OCI-LY7 (cell line): ENCODE measurements at regions not wholly inside any gene's neighbourhood (a gene's known extent, or its start where the extent isn't known, plus 50 kb on each side); places are given as distances from the start of the nearest gene placed in this dataset.

Experiments
- BruUV-seq: library from RNA; stranded (reverse); fragments of 400-500 nt; replicated peaks from 2 replicates; lab custom pipeline; 2021; lab: Mats Ljungman, UMichigan
- CTCF ChIA-PET: fragments of 300-600 bp; sonication (Branson Sonifier 250); formaldehyde crosslinking; loops from one replicate; lab custom pipeline; 2022; ENCODE audit warnings: antibody characterized with exemption; ENCODE audit not compliant: unreplicated experiment; lab: Charles Lee
- POLR2A ChIA-PET: fragments of 300-600 bp; sonication (Branson Sonifier 250); formaldehyde crosslinking; loops from one replicate; lab custom pipeline; 2022; ENCODE audit warnings: antibody characterized with exemption; lab: Charles Lee
- DNase-seq: peaks from one replicate; pipeline ENCODE4 v3.0.0-alpha.2; 2015; ENCODE audit warnings: low spot score
- H2AFZ ChIP-seq: fragments of 200-600 bp; sonication (generic), shearing (Covaris generic); 2 replicates; pipeline ENCODE4 v1.6.1; 2014; ENCODE audit warnings: mild to moderate bottlenecking, antibody characterized with exemption, low read length, moderate library complexity
- H3K27ac ChIP-seq: fragments of 200-600 bp; sonication (generic); 2 replicates; pipeline ENCODE4 v1.5.1; 2014; ENCODE audit warnings: mixed run types, low read depth, mild to moderate bottlenecking, moderate library complexity, low read length, inconsistent platforms; ENCODE audit not compliant: poor library complexity, severe bottlenecking
- H3K36me3 ChIP-seq: fragments of 200-600 bp; sonication (generic); 2 replicates; pipeline ENCODE4 v1.6.1; 2014; ENCODE audit warnings: mild to moderate bottlenecking, antibody characterized with exemption, low read length, moderate library complexity, mixed read lengths; ENCODE audit not compliant: insufficient read depth
- H3K4me1 ChIP-seq: fragments of 200-600 bp; sonication (generic); 2 replicates; pipeline ENCODE4 v1.5.1; 2014; ENCODE audit warnings: mild to moderate bottlenecking, low read length; ENCODE audit not compliant: insufficient read depth, poor library complexity, severe bottlenecking
- H3K4me2 ChIP-seq: fragments of 200-600 bp; sonication (generic); 2 replicates; pipeline ENCODE4 v1.6.1; 2014; ENCODE audit warnings: mild to moderate bottlenecking, low read length
- H3K4me3 ChIP-seq: fragments of 200-600 bp; sonication (generic); 2 replicates; pipeline ENCODE4 v1.5.1; 2014; ENCODE audit warnings: mild to moderate bottlenecking, low read depth, low read length; ENCODE audit not compliant: poor library complexity, severe bottlenecking
- H3K79me2 ChIP-seq: fragments of 200-600 bp; sonication (generic); 2 replicates; pipeline ENCODE4 v1.6.1; 2016; ENCODE audit warnings: low read depth, mild to moderate bottlenecking, low read length, moderate library complexity, mixed read lengths; ENCODE audit not compliant: insufficient read depth
- H3K9me2 ChIP-seq: fragments of 200-600 bp; sonication (generic); 2 replicates; pipeline ENCODE4 v1.6.1; 2016; ENCODE audit warnings: mild to moderate bottlenecking, low read length, mixed read lengths; ENCODE audit not compliant: insufficient read depth
- H3K9me3 ChIP-seq: fragments of 200-600 bp; sonication (generic); 2 replicates; pipeline ENCODE4 v1.6.1; 2014; ENCODE audit warnings: mild to moderate bottlenecking, mixed run types, low read length, mixed read lengths
- H4K20me1 ChIP-seq: fragments of 200-600 bp; sonication (generic); 2 replicates; pipeline ENCODE4 v1.6.1; 2014; ENCODE audit warnings: mild to moderate bottlenecking, antibody characterized with exemption, low read length, moderate library complexity, mixed read lengths; ENCODE audit not compliant: insufficient read depth
- CTCF ChIP-seq: fragments of 200-600 bp; sonication (generic); conservative IDR thresholded peaks from 2 replicates; pipeline ENCODE4 v1.5.1; 2014; ENCODE audit warnings: mild to moderate bottlenecking, antibody characterized with exemption, low read length, moderate library complexity, mixed read lengths
- EZH2phosphoT487 ChIP-seq: fragments of 200-600 bp; sonication (generic); IDR thresholded peaks from 2 replicates; pipeline ENCODE4 v1.6.1; 2018; ENCODE audit warnings: low read depth, borderline replicate concordance, mild to moderate bottlenecking, mixed run types, antibody characterized with exemption, low read length, moderate library complexity, mixed read lengths
- intact Hi-C: fragments of 100-400 bp; cut with micrococcal nuclease; formaldehyde crosslinking; loops from one replicate; pipeline ENCODE4 v1.10.0; 2022; ENCODE audit not compliant: unreplicated experiment

GRCh38 chr4:45160951-45161350 lies 434.6 kb upstream of the GNPDA2 start:
- Histone ChIP-seq H3K36me3 (no peaks in the 10 kb centered on the region), H3K9me3 (no peaks in the 10 kb centered on the region), H3K27ac (no peak overlapping the region), H4K20me1 (no peaks in the 10 kb centered on the region), H3K4me1 (no peaks in the 10 kb centered on the region), H3K4me2 (no peak overlapping the region), H3K9me2 (no peaks in the 10 kb centered on the region; the same call in 1 of the 2 replicates), H3K4me3 (no peak overlapping the region), H3K79me2 (no peaks in the 10 kb centered on the region), H2AFZ (no peak overlapping the region)
- ChIA-PET CTCF (no interaction called here), POLR2A (no interaction called here)
- TF ChIP-seq EZH2phosphoT487 (no peak), CTCF (no peak)
- BruUV-seq, result no TSS peak
- intact Hi-C loops, result no loop called here
- DNase-seq, result no peak

DNA sequence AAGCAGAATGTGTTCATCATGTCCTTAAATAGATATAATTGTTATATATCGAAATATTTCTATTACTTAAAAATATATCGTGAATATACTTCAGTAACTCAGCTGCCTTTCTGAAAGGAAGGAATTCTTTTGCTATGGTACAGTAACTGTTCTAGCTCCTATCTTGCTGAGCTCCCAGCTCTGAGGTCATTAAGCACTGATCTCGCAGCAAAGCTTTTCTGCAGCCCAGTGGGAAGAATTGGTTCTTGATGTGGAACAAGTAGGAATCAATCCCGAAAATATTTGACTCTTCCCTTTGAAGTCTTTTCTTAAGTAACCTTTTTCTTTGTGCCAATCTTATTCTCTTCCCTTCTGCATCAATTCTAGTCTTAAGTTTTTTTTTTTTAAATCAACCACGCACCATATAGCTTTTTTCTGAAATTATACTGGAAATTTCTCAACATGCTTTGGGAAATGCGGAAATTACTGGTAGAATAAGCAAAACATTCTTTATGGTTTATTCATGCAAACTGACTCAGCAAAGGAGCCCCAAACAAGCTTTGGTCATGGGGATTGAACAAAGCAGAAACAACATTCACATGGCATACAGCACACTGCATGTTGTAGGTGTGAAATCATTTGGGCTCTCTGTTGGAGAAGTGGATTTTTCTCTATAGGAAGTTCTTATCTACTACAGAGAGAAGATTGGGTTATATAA lies 428.9 kb upstream of the GNPDA2 start:
- Histone ChIP-seq H3K9me3 (no peaks in the 10 kb centered on the region), H3K36me3 (no peaks in the 10 kb centered on the region), H4K20me1 (no peaks in the 10 kb centered on the region; the same call in 1 of the 2 replicates), H3K4me3 (no peak overlapping the region), H3K27ac (no peak overlapping the region), H3K4me1 (no peaks in the 10 kb centered on the region), H2AFZ (no peak overlapping the region), H3K9me2 (no peaks in the 10 kb centered on the region), H3K4me2 (no peak overlapping the region), H3K79me2 (no peaks in the 10 kb centered on the region)
- no peak for DNase-seq
- intact Hi-C loops, result no loop called here
- ChIA-PET POLR2A (no interaction called here), CTCF (no interaction called here)
- no TSS peak for BruUV-seq
- TF ChIP-seq CTCF, result no peak

DNA sequence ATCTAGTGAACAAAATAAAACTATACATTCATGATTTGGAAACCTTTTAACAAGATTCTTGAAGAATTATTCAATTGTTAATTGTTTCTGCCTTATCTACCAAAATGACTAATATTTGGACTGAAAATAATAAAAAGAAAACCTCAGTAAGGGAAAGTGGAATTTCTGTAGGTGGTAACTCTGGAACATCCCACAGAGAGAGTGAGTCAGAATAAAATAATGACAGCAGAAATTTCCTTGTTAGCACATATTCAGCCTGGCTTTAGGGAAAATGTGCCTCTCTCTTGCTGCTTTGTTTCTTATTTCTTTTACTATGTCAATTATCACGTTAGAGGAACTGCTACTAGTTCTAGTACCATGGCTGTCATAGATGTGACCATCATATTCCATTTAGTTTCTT lies 421.5 kb upstream of the GNPDA2 start:
- H3K36me3 ChIP-seq, result no peaks in the 10 kb centered on the region
- H3K9me2 ChIP-seq, result no peaks in the 10 kb centered on the region
- DNase-seq, result no peak
- H3K9me3 ChIP-seq, result no peaks in the 10 kb centered on the region
- POLR2A ChIA-PET, result no interaction called here
- no peak overlapping the region for H2AFZ ChIP-seq
- H3K4me2 ChIP-seq, result no peak overlapping the region
- H3K4me3 ChIP-seq, result no peak overlapping the region
- no peak for TF ChIP-seq EZH2phosphoT487
- TF ChIP-seq CTCF, result no peak
- no peak overlapping the region for H3K27ac ChIP-seq
- H4K20me1 ChIP-seq, result no peaks in the 10 kb centered on the region; the same call in 1 of the 2 replicates
- H3K79me2 ChIP-seq, result no peaks in the 10 kb centered on the region
- CTCF ChIA-PET, result no interaction called here
- no peaks in the 10 kb centered on the region for H3K4me1 ChIP-seq
- BruUV-seq, result no TSS peak
- intact Hi-C loops, result no loop called here
